Osteocyte (in vitro differentiated cells): ENCODE measurements at regions not wholly inside any gene's neighbourhood (a gene's known extent, or its start where the extent isn't known, plus 50 kb on each side); places are given as distances from the start of the nearest gene placed in this dataset.
A peak's percentile ranks its signal among the peaks of the same experiment; 100 is the strongest.
"Not testable (repeated sequence)": the region's sequence is repeated elsewhere in the genome, so short reads cannot be mapped to it uniquely, and the experiment has no call there.

ENCODE experiments used
- DNase-seq: peaks from one replicate; pipeline ENCODE4 v3.0.0; 2021; ENCODE audit warnings: mixed read lengths; ENCODE audit not compliant: unreplicated experiment; ENCODE audit errors: extremely low spot score
- H3K27ac Mint-ChIP-seq: one replicate; pipeline ENCODE4 v1.8.0; 2021; ENCODE audit warnings: mild to moderate bottlenecking, mixed read lengths; ENCODE audit not compliant: unreplicated experiment
- H3K27me3 Mint-ChIP-seq: one replicate; pipeline ENCODE4 v1.8.0; 2021; ENCODE audit warnings: mixed read lengths; ENCODE audit not compliant: unreplicated experiment
- H3K36me3 Mint-ChIP-seq: one replicate; pipeline ENCODE4 v1.8.0; 2021; ENCODE audit warnings: mixed read lengths; ENCODE audit not compliant: unreplicated experiment
- H3K4me1 Mint-ChIP-seq: one replicate; pipeline ENCODE4 v1.8.0; 2021; ENCODE audit warnings: mixed read lengths; ENCODE audit not compliant: unreplicated experiment
- H3K4me3 Mint-ChIP-seq: one replicate; pipeline ENCODE4 v1.8.0; 2021; ENCODE audit warnings: mild to moderate bottlenecking, moderate library complexity, mixed read lengths; ENCODE audit not compliant: unreplicated experiment
- H3K9me3 Mint-ChIP-seq: one replicate; pipeline ENCODE4 v1.8.0; 2021; ENCODE audit warnings: mixed read lengths; ENCODE audit not compliant: unreplicated experiment
- CTCF ChIP-seq: fragments of 200-600 bp; sonication (generic); IDR thresholded peaks from 2 replicates; pipeline ENCODE4 v1.5.0; 2021; ENCODE audit warnings: antibody characterized with exemption, mild to moderate bottlenecking, moderate library complexity

DNA sequence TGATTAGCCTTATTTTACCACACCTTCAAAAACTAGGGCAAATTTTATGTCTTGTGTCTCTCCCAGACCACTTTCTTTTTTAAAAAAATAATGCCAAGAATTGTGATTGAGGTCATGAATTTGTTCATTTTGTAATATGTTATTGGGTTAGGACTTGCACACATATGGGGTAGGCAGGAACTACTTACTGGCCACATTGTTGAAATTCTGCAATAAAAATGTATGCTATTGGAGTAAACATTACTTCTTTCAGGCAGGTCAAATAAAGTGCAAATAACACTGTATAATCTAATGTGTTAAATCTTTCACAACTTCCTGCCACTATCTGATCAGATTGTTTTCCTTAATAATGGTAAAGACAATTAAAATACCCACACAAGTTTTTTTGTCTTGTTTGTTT, 166.6 kb upstream of the COL11A1 start:
- no peak for TF ChIP-seq CTCF
- H3K4me1 Mint-ChIP-seq: peaks cover 22% of the 10 kb centered on the region
- no peak overlapping the region for H3K4me3 Mint-ChIP-seq
- DNase-seq: no peak
- no peak overlapping the region for H3K27ac Mint-ChIP-seq
- no peaks in the 10 kb centered on the region for H3K36me3 Mint-ChIP-seq
- H3K27me3 Mint-ChIP-seq: no peaks in the 10 kb centered on the region
- H3K9me3 Mint-ChIP-seq: peaks cover 7% of the 10 kb centered on the region

DNA sequence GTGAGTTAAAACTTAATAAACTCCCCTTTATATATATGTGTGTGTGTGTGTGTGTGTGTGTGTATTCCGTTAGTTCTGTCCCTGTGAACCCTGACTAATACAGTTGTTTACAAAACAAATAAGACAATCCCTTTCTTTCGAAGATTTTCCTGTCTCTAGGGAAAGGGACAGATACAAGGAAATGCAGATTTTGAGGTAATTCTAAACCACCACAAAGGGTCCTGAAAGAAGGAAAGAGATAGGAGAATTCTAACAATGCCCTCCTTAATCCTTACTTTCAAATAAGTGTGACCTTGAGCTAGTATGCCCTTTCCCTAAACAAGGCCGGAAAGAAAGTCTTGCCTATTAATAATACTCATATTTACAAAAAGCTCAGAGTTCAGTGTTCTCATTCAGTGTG, 164.8 kb upstream of the COL11A1 start:
- Mint-ChIP-seq H3K36me3 (no peaks in the 10 kb centered on the region), H3K27ac (no peak overlapping the region), H3K4me3 (no peak overlapping the region), H3K4me1 (peaks cover 19% of the 10 kb centered on the region), H3K9me3 (peaks cover 7% of the 10 kb centered on the region), H3K27me3 (no peaks in the 10 kb centered on the region)
- TF ChIP-seq CTCF: no peak
- DNase-seq: no peak

DNA sequence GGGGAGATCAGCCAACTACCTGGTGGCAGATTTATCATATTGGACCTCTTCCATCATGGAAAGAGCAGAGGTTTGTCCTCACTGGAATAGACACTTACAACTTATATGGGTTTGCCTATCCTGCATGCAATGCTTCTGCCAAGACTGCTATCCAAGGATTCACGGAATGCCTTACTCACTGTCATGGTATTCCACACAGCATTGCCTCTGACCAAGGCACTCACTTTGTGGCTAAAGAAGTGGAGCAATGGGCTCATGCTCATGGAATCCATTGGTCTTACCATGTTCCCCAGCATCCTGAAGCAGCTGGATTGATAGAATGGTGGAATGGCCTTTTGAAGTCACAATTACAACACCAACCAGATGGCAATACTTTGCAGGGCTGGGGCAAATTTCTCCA, 163.1 kb upstream of the COL11A1 start:
- DNase-seq, H3K27ac Mint-ChIP-seq, H3K27me3 Mint-ChIP-seq, H3K9me3 Mint-ChIP-seq, H3K4me3 Mint-ChIP-seq, H3K36me3 Mint-ChIP-seq: not testable (repeated sequence)
- H3K4me1 Mint-ChIP-seq: peaks cover 28% of the 10 kb centered on the region

DNA sequence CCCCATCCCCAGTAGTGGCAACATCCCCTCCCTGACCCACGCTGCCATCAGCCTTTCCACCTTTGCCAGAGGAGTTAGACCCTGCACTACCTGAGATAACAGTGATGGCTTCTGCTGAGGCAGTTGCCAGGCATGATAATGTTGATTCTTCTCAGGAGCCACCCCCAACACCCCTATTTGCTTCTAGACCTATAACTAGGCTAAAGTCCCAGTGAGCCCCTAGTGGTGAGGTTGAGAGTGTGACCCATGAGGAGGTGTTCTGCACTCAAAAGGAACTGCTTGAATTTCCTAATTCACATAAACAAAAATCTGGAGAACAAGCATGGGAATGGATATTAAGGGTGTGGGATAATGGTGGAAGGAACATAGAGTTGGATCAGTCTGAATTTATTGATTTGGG, 159.6 kb upstream of the COL11A1 start:
- Mint-ChIP-seq H3K36me3 (no peaks in the 10 kb centered on the region), H3K9me3 (peaks cover 7% of the 10 kb centered on the region), H3K4me1 (peaks cover 32% of the 10 kb centered on the region), H3K27me3 (no peaks in the 10 kb centered on the region), H3K4me3 (no peak overlapping the region), H3K27ac (no peak overlapping the region)
- no peak for DNase-seq
- no peak for TF ChIP-seq CTCF

GRCh38 chr1:103267266-103267665, 158.9 kb upstream of the COL11A1 start:
- Mint-ChIP-seq H3K9me3 (peaks cover 7% of the 10 kb centered on the region), H3K27me3 (no peaks in the 10 kb centered on the region), H3K27ac (peak overlapping the region; percentile 60), H3K36me3 (no peaks in the 10 kb centered on the region), H3K4me3 (no peak overlapping the region), H3K4me1 (peaks cover 32% of the 10 kb centered on the region)
- TF ChIP-seq CTCF: no peak
- no peak for DNase-seq

DNA sequence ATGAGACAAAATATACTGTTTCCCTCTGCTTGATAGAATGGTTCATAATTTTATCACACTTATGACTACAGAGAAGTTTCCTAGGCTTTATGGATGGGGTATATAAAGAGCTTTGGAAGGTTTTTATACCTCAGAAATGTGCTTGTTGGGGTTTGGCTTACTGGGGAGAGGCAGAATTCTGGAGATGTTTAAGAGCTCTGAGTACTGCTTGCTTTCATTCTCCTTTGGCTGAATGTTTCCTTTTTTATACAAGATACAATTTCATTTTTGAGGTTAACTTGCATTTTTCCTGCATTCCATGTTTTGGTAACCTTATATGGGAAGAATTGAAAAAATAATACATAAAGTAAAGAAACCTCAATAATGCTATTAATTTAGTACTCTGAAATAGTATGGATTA, 157.7 kb upstream of the COL11A1 start:
- H3K9me3 Mint-ChIP-seq: peaks cover 4% of the 10 kb centered on the region
- H3K4me3 Mint-ChIP-seq: no peak overlapping the region
- no peak for TF ChIP-seq CTCF
- no peak for DNase-seq
- H3K4me1 Mint-ChIP-seq: peaks cover 32% of the 10 kb centered on the region
- H3K36me3 Mint-ChIP-seq: no peaks in the 10 kb centered on the region
- no peaks in the 10 kb centered on the region for H3K27me3 Mint-ChIP-seq
- H3K27ac Mint-ChIP-seq: peak overlapping the region; percentile 91
